Panc1 (cell line): ENCODE measurements at regions not wholly inside any gene's neighbourhood (a gene's known extent, or its start where the extent isn't known, plus 50 kb on each side); places are given as distances from the start of the nearest gene placed in this dataset.
"Not testable (repeated sequence)": the region's sequence is repeated elsewhere in the genome, so short reads cannot be mapped to it uniquely, and the experiment has no call there.

Experiments
- ATAC-seq: fragments of 200-7000 bp; cut with Tn5 transposase; 2 replicates; pipeline ENCODE4 v1.9.1; 2020; ENCODE audit warnings: mild to moderate bottlenecking, moderate library complexity
- BruUV-seq: library from RNA; stranded (reverse); fragments of 400-500 nt; replicated peaks from 2 replicates; lab custom pipeline; 2021; lab: Mats Ljungman, UMichigan
- CTCF ChIA-PET: fragments of 300-600 bp; sonication (Branson Sonifier 250); formaldehyde crosslinking; loops from one replicate; lab custom pipeline; 2022; ENCODE audit warnings: antibody characterized with exemption; lab: Charles Lee
- POLR2A ChIA-PET: fragments of 300-600 bp; sonication (Branson Sonifier 250); formaldehyde crosslinking; loops from one replicate; lab custom pipeline; 2022; ENCODE audit warnings: antibody characterized with exemption; lab: Charles Lee
- DNase-seq: peaks from one replicate; pipeline ENCODE4 v3.0.0-alpha.2; 2010; ENCODE audit warnings: low read depth, low spot score
- H3K27ac ChIP-seq: 2 replicates; pipeline ENCODE4 v1.5.1; 2011; ENCODE audit warnings: mild to moderate bottlenecking, low read length, inconsistent platforms
- H3K27me3 ChIP-seq: fragments of 200-500 bp; sonication (Bioruptor generic); 2 replicates; pipeline ENCODE4 v1.6.0; 2014; ENCODE audit warnings: low read length, inconsistent platforms; ENCODE audit not compliant: control insufficient read depth, insufficient read depth
- H3K36me3 ChIP-seq: fragments of 200-500 bp; sonication (Bioruptor generic); 2 replicates; pipeline ENCODE4 v1.5.1; 2014; ENCODE audit warnings: inconsistent platforms, mild to moderate bottlenecking, low read length, moderate library complexity; ENCODE audit not compliant: control insufficient read depth, insufficient read depth
- H3K4me1 ChIP-seq: 2 replicates; pipeline ENCODE4 v1.5.1; 2011; ENCODE audit warnings: inconsistent platforms, mild to moderate bottlenecking, low read length, moderate library complexity; ENCODE audit not compliant: control insufficient read depth, insufficient read depth
- H3K4me3 ChIP-seq, 2 experiments: 2 replicates each; pipeline ENCODE4 v1.5.1; 2011 to 2012; ENCODE audit warnings: low read depth in 2 of 2, low read length in 2 of 2, mild to moderate bottlenecking in 2 of 2, inconsistent platforms in 1 of 2, moderate library complexity in 1 of 2
- H3K9me3 ChIP-seq: fragments of 200-500 bp; sonication (Bioruptor generic); 2 replicates; pipeline ENCODE4 v1.5.1; 2014; ENCODE audit warnings: low read depth, mild to moderate bottlenecking, inconsistent platforms, low read length, moderate library complexity; ENCODE audit not compliant: control insufficient read depth, insufficient read depth
- in situ Hi-C: cut with HindIII; loops from 2 replicates; pipeline ENCODE4 v1.10.0; 2016; ENCODE audit warnings: low sequenced_read_pairs, low pct_unique_long_range_greater_than_20kb
- intact Hi-C: fragments of 100-400 bp; cut with micrococcal nuclease; formaldehyde crosslinking; loops from one replicate; pipeline ENCODE4 v1.10.0; 2022; ENCODE audit not compliant: unreplicated experiment

DNA sequence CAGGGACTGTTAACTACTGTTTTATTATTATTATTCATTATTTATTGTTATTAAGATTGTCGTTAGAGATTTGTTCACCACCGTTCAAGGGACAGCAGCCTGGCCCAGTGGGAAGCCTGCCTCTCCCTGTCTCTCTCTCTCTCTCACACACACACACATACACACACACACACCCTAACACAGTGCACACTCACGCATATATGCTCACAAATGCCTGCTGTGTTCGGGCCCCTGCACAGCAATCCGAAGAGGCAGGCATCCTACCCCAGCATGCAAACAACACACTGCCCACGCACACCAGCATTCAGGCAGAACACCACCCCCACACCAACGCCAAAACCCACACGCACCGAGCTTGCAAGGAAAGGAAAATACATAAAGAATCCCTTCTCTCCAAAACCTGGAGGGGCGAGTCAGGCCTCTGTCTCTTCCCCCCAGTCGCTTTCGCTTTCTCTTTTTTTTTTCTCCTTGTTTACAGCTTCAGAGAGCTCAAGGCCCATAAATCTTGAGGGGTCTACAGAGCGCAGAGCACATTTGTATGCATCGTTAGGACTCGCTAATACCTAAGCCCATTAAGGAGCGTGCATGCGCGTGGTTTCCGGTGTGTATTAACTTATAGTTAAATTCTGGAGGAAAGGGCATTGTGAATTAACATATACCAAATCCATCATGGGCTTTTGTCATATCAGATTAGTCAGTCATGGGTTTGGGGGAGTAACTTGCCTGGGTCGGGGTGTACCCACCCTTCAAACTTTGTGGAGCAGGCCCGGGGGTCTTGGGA lies 464.6 kb upstream of the ZNG1F start:
- POLR2A ChIA-PET, BruUV-seq, H3K36me3 ChIP-seq, intact Hi-C loops, in situ Hi-C loops, ATAC-seq, H3K9me3 ChIP-seq, H3K27me3 ChIP-seq, CTCF ChIA-PET, H3K4me1 ChIP-seq, H3K4me3 ChIP-seq, DNase-seq, H3K27ac ChIP-seq: not testable (repeated sequence)

DNA sequence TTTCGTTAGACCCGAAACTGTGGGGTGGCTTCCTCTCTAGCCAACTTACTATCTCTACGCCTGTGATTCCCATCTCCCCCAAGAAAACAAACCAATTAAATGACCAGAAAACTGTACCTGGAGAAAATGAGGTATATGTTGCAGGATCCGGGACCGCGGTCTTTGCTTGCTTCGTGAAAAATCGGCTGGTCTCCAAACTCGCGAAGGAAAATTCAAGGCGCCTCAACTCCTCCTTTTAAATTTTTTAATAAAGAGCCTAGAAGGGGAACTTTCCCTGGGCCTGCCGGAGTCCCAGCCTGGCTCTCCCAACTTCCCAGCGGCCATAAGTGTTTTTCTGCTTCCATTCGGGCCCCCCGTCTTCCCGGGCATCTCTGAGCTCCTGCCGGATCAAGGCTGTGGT lies 463.7 kb upstream of the ZNG1F start:
- H3K4me1 ChIP-seq, DNase-seq, ATAC-seq, H3K9me3 ChIP-seq, H3K36me3 ChIP-seq, CTCF ChIA-PET, POLR2A ChIA-PET, BruUV-seq, H3K27ac ChIP-seq, in situ Hi-C loops, H3K4me3 ChIP-seq, intact Hi-C loops, H3K27me3 ChIP-seq: not testable (repeated sequence)

GRCh38 chr9:41652100-41652713 lies 463.1 kb upstream of the ZNG1F start:
- H3K9me3 ChIP-seq, DNase-seq, intact Hi-C loops, in situ Hi-C loops, H3K27me3 ChIP-seq, CTCF ChIA-PET, POLR2A ChIA-PET, H3K4me1 ChIP-seq, BruUV-seq, H3K36me3 ChIP-seq, ATAC-seq, H3K4me3 ChIP-seq, H3K27ac ChIP-seq: not testable (repeated sequence)

DNA sequence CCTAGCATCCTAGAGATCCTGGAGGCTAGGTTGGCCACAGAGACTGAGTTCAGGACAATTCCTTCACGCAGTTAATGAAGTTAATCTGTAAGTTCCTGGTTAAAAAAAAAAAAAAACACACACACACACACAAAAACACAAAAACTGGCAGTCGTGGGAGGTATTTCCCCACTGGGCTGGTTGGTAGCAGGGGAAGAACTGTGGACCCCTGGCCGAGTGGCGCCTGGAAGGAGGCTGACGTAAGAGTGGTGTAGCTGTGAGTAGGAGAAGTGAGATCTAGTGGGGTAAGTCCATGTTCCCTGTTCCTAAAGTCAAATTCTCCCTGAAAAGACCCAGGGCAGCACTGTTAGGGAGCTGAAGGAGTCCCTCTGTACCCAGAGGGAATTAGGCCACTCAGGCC lies 461.0 kb upstream of the ZNG1F start:
- BruUV-seq, CTCF ChIA-PET, H3K36me3 ChIP-seq, H3K27me3 ChIP-seq, POLR2A ChIA-PET, intact Hi-C loops, ATAC-seq, in situ Hi-C loops, H3K4me3 ChIP-seq, DNase-seq, H3K9me3 ChIP-seq, H3K27ac ChIP-seq, H3K4me1 ChIP-seq: not testable (repeated sequence)

DNA sequence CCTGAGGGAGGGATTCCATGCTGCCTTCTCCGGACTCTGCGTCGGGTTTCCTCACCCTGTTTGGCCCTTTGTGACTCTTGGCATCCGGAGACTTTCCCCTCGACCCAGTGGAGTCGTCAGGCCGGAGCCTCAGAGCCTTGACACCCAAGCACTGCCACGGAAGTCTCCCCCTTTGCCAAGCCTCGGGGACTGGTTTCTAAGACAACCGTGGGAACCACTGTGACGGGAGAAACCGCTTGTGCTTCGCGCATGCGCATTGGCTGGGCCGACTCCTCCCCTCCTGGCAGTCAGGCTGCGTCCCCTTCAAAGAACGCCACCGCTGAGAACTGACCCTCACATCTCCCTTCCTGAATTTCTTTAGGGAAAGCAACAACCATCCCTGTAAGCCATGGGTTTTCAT lies 459.4 kb upstream of the ZNG1F start:
- BruUV-seq, H3K36me3 ChIP-seq, H3K4me3 ChIP-seq, H3K4me1 ChIP-seq, ATAC-seq, POLR2A ChIA-PET, CTCF ChIA-PET, H3K27ac ChIP-seq, in situ Hi-C loops, DNase-seq, intact Hi-C loops, H3K27me3 ChIP-seq, H3K9me3 ChIP-seq: not testable (repeated sequence)

GRCh38 chr9:41646246-41646645 lies 457.1 kb upstream of the ZNG1F start:
- DNase-seq, POLR2A ChIA-PET, H3K27ac ChIP-seq, H3K36me3 ChIP-seq, ATAC-seq, in situ Hi-C loops, intact Hi-C loops, H3K4me3 ChIP-seq, CTCF ChIA-PET, H3K9me3 ChIP-seq, BruUV-seq, H3K4me1 ChIP-seq, H3K27me3 ChIP-seq: not testable (repeated sequence)

DNA sequence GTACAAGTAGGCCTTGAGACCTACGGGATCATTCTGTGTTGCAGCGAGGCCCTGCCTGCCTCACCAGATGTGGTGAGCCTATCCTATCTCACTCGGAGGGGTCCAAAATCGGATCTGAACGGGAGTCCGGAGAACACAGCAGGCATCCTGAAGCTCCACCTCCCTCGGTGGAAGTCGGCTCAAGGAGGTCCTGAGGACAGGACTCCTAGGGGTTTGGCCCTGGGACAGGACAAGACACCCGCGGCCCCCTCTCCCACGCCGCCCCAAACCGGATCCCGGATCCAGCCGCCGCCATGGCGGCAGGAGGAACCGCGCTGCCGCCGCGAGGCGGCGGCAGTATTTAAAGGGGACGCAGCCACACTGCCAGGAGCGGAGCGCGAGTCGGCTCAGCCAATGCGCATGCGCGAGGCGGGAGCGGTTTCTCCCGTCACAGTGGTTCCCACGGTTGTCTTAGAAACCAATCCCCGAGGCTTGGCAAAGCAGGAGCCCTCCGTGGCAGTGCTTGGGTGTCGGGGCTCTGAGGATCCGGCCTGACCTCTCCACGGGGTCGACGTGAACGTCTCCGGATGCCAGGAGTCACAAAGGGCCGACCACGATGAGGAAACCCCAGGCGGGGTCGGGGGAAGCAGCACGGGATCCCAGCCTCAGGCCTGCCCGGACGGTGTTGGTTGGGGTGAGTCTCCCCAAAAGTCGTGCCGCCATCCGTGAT lies 454.6 kb upstream of the ZNG1F start:
- H3K27ac ChIP-seq, CTCF ChIA-PET, POLR2A ChIA-PET, H3K36me3 ChIP-seq, intact Hi-C loops, in situ Hi-C loops, ATAC-seq, H3K4me1 ChIP-seq, H3K9me3 ChIP-seq, H3K27me3 ChIP-seq, BruUV-seq, DNase-seq: not testable (repeated sequence)
- H3K4me3 ChIP-seq, result peak overlapping the region; percentile 14 to 27; a peak in 1 of 4 replicates
